ENCODE measurements at regions not wholly inside any gene's neighbourhood (a gene's known extent, or its start where the extent isn't known, plus 50 kb on each side); places are given as distances from the start of the nearest gene placed in this dataset.
A peak's percentile ranks its signal among the peaks of the same experiment; 100 is the strongest.

- Histone ChIP-seq H3K4me3 (replicated peaks; ENCODE audit: low read depth, low read length) (no peak overlapping the region), H3K36me3 (ENCODE audit: control insufficient read depth, insufficient read depth, low read length) (no peaks in the 10 kb centered on the region), H3K27me3 (replicated peaks; ENCODE audit: control insufficient read depth, insufficient read depth, low read length) (no peaks in the 10 kb centered on the region)
- TF ChIP-seq CTCF (IDR thresholded peaks at IDR 0.05; ENCODE audit: insufficient read depth, low read length, poor library complexity, severe bottlenecking), result no peak
- no peak for DNase-seq (ENCODE audit: extremely low read depth, insufficient read length)
Observed at GRCh38 chr1:181948372-181948771, 113.1 kb downstream of the ZNF648 start.

- Histone ChIP-seq H3K36me3 (ENCODE audit: control insufficient read depth, insufficient read depth, low read length) (no peaks in the 10 kb centered on the region), H3K27me3 (replicated peaks; ENCODE audit: control insufficient read depth, insufficient read depth, low read length) (no peaks in the 10 kb centered on the region), H3K4me3 (replicated peaks; ENCODE audit: low read depth, low read length) (no peak overlapping the region)
- DNase-seq (ENCODE audit: extremely low read depth, insufficient read length), result no peak
- TF ChIP-seq CTCF (IDR thresholded peaks at IDR 0.05; ENCODE audit: insufficient read depth, low read length, poor library complexity, severe bottlenecking), result no peak
Observed at GRCh38 chr1:181947441-181947840, 114.1 kb downstream of the ZNF648 start.

- peak; percentile 69 for DNase-seq (ENCODE audit: extremely low read depth, insufficient read length)
- Histone ChIP-seq H3K27me3 (replicated peaks; ENCODE audit: control insufficient read depth, insufficient read depth, low read length) (no peaks in the 10 kb centered on the region), H3K4me3 (replicated peaks; ENCODE audit: low read depth, low read length) (peak overlapping the region; percentile 46), H3K36me3 (ENCODE audit: control insufficient read depth, insufficient read depth, low read length) (no peaks in the 10 kb centered on the region)
- TF ChIP-seq CTCF (IDR thresholded peaks at IDR 0.05; ENCODE audit: insufficient read depth, low read length, poor library complexity, severe bottlenecking), result peak; percentile 69
Observed at GRCh38 chr1:181936768-181937581, 124.5 kb downstream of the ZNF648 start.

- TF ChIP-seq CTCF (IDR thresholded peaks at IDR 0.05; ENCODE audit: insufficient read depth, low read length, poor library complexity, severe bottlenecking), result no peak
- no peaks in the 10 kb centered on the region for H3K36me3 ChIP-seq (ENCODE audit: control insufficient read depth, insufficient read depth, low read length)
Observed at GRCh38 chr1:181936269-181936668, 125.2 kb downstream of the ZNF648 start.

GRCh38 chr1:181931873-181932272, 129.6 kb downstream of the ZNF648 start:
- no peaks in the 10 kb centered on the region for H3K36me3 ChIP-seq (ENCODE audit: control insufficient read depth, insufficient read depth, low read length)
- no peak overlapping the region for H3K4me3 ChIP-seq (replicated peaks; ENCODE audit: low read depth, low read length)
- H3K27me3 ChIP-seq (replicated peaks; ENCODE audit: control insufficient read depth, insufficient read depth, low read length), result no peaks in the 10 kb centered on the region
- no peak for TF ChIP-seq CTCF (IDR thresholded peaks at IDR 0.05; ENCODE audit: insufficient read depth, low read length, poor library complexity, severe bottlenecking)
- DNase-seq (ENCODE audit: extremely low read depth, insufficient read length), result no peak

More at GRCh38 chr1:181936269-181936668, 125.2 kb downstream of the ZNF648 start:
- DNase-seq (ENCODE audit: extremely low read depth, insufficient read length), result peak; percentile 42
- H3K4me3 ChIP-seq (replicated peaks; ENCODE audit: low read depth, low read length), result no peak overlapping the region
- no peaks in the 10 kb centered on the region for H3K27me3 ChIP-seq (replicated peaks; ENCODE audit: control insufficient read depth, insufficient read depth, low read length)

Measured in GM06990 (cell line).